ENCODE measurements at regions not wholly inside any gene's neighbourhood (a gene's known extent, or its start where the extent isn't known, plus 50 kb on each side); places are given as distances from the start of the nearest gene placed in this dataset.

DNA sequence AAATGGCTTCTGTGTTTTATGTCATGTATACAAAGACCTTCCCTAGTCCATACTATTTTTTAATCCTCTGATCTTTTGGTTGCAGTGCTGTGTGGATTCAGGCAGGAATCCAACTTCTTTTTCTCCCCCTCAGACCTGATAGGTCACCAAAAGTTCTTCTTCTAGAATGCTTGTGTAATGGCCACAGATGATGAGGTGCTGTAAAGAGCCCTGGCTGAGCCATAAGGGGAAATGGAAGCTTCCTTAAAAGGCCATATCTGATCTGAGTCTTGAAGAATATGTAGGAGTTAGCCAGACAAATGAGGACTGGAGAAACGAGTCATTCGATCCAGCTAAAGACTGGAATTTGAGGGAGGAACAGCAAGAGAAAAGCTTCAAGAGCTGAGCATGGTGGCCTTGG, 353.9 kb downstream of the PCNX1 start:
- TF ChIP-seq, protein P1, sequence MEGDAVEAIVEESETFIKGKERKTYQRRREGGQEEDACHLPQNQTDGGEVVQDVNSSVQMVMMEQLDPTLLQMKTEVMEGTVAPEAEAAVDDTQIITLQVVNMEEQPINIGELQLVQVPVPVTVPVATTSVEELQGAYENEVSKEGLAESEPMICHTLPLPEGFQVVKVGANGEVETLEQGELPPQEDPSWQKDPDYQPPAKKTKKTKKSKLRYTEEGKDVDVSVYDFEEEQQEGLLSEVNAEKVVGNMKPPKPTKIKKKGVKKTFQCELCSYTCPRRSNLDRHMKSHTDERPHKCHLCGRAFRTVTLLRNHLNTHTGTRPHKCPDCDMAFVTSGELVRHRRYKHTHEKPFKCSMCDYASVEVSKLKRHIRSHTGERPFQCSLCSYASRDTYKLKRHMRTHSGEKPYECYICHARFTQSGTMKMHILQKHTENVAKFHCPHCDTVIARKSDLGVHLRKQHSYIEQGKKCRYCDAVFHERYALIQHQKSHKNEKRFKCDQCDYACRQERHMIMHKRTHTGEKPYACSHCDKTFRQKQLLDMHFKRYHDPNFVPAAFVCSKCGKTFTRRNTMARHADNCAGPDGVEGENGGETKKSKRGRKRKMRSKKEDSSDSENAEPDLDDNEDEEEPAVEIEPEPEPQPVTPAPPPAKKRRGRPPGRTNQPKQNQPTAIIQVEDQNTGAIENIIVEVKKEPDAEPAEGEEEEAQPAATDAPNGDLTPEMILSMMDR (IDR thresholded peaks at IDR 0.05; ENCODE audit: insufficient read depth, low read depth, low read length), result no peak
- TF ChIP-seq EZH2 (IDR thresholded peaks at IDR 0.05; ENCODE audit: insufficient read depth, low read length), result no peak
